NAMALWA (cell line): ENCODE measurements at regions not wholly inside any gene's neighbourhood (a gene's known extent, or its start where the extent isn't known, plus 50 kb on each side); places are given as distances from the start of the nearest gene placed in this dataset.
"Not testable (repeated sequence)": the region's sequence is repeated elsewhere in the genome, so short reads cannot be mapped to it uniquely, and the experiment has no call there.

Source experiments
- DNase-seq: peaks from one replicate; pipeline ENCODE4 v3.0.0-alpha.2; 2015; ENCODE audit warnings: low spot score

- DNase-seq: no peak
Observed at GRCh38 chr10:16231734-16232435, 204.9 kb upstream of the PTER start.

GRCh38 chr10:16232441-16232840 lies 204.4 kb upstream of the PTER start:
- DNase-seq: no peak

GRCh38 chr10:16234916-16235315 lies 201.9 kb upstream of the PTER start:
- DNase-seq: no peak

- DNase-seq: no peak
Observed at GRCh38 chr10:16242446-16242845, 194.4 kb upstream of the PTER start.

- DNase-seq: no peak
Observed at GRCh38 chr10:16242859-16243613, 193.8 kb upstream of the PTER start.

- not testable (repeated sequence) for DNase-seq
Observed at GRCh38 chr10:16250136-16250535, 186.7 kb upstream of the PTER start.

GRCh38 chr10:16256336-16256735 lies 180.5 kb upstream of the PTER start:
- DNase-seq: no peak

GRCh38 chr10:16258291-16259040 lies 178.3 kb upstream of the PTER start:
- no peak for DNase-seq

- no peak for DNase-seq
Observed at GRCh38 chr10:16259726-16260125, 177.1 kb upstream of the PTER start.

- DNase-seq: no peak
Observed at GRCh38 chr10:16260388-16260787, 176.4 kb upstream of the PTER start.

- no peak for DNase-seq
Observed at GRCh38 chr10:16271571-16271970, 165.2 kb upstream of the PTER start.

- DNase-seq: no peak
Observed at GRCh38 chr10:16274911-16275310, 161.9 kb upstream of the PTER start.

GRCh38 chr10:16280595-16280994 lies 156.2 kb upstream of the PTER start:
- DNase-seq: no peak

- no peak for DNase-seq
Observed at GRCh38 chr10:16292366-16292765, 144.4 kb upstream of the PTER start.

- no peak for DNase-seq
Observed at GRCh38 chr10:16297069-16297468, 139.7 kb upstream of the PTER start.

GRCh38 chr10:16297642-16298041 lies 139.2 kb upstream of the PTER start:
- no peak for DNase-seq

- no peak for DNase-seq
Observed at GRCh38 chr10:16304311-16304710, 132.5 kb upstream of the PTER start.

- DNase-seq: no peak
Observed at GRCh38 chr10:16310440-16310839, 126.4 kb upstream of the PTER start.

- peak; percentile 29 for DNase-seq
Observed at GRCh38 chr10:16314259-16314658, 122.6 kb upstream of the PTER start.

- DNase-seq: no peak
Observed at GRCh38 chr10:16316733-16317390, 119.9 kb upstream of the PTER start.

GRCh38 chr10:16341637-16342036 lies 95.2 kb upstream of the PTER start:
- no peak for DNase-seq

- DNase-seq: no peak
Observed at GRCh38 chr10:16348891-16349290, 87.9 kb upstream of the PTER start.
